Epithelial cell of esophagus (primary cell): ENCODE measurements at regions not wholly inside any gene's neighbourhood (a gene's known extent, or its start where the extent isn't known, plus 50 kb on each side); places are given as distances from the start of the nearest gene placed in this dataset.

Experiments
- DNase-seq: peaks from one replicate; pipeline ENCODE4 v3.0.0; 2010; ENCODE audit warnings: low read depth
- H3K4me3 ChIP-seq: 2 replicates; pipeline ENCODE4 v1.5.1; 2011; ENCODE audit warnings: mild to moderate bottlenecking, low read length, control low read depth
- CTCF ChIP-seq: IDR thresholded peaks from 2 replicates; pipeline ENCODE4 v1.5.1; 2011; ENCODE audit warnings: low read depth, mild to moderate bottlenecking, low read length, control low read depth, inconsistent platforms; ENCODE audit not compliant: insufficient read depth; ENCODE audit errors: missing control alignments

GRCh38 chr15:96390986-96391385 is 60.5 kb downstream of the NR2F2 start:
- DNase-seq, result peak; percentile 74
- H3K4me3 ChIP-seq, result no peak overlapping the region
- no peak for TF ChIP-seq CTCF

DNA sequence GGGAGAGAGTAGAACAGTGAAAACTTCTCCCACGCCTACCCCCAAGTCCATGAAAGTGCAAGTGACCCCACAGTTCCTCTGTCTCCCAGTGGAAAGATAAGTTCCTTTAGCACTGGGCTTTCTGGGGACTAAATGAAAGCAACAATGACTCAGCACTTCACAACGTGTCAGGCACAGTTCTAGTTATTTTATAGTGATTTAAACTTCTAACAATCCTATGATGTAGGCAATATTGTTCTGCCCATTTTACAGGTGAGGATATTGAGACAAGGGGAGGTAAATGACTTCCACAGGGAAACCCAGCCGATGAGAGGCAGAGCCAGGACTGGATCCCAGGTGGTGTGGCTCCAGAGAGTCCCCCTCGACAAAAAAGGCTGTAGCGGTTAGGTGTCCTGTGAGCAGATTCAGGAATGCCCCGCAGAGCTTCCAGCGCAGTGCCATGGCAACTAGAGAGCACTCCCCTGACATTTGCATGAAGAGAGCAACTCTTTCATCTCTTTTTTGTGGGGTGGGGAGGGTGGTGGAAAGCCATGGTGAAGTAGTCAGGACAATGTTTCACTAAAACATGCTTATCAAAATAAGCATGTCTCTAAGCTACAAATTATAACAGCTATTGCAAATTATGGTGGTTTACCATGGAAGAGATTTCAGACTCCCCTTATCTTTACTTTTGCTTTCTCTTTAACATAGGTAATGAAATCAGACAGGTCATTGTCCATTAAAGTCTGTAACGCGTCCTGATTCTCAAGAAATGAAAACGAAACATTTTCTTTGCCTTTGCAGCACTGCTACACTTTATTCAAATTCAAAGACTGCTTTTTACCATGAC is 62.1 kb downstream of the NR2F2 start:
- DNase-seq, result no peak
- no peak for TF ChIP-seq CTCF

DNA sequence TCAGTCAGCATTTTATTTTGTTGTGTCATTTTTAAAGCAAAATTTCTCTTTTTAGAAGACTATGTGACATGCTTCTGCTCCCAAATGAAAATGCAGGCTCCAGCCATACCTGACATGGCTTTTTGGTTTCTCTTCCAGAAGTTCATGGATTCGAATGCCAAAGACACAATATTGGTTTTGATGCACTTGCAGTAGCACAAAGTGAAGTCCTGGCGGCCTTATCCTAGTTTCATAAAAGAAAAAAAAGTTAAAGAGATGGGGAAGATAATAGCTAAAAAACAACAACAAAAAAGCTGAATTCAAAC is 62.7 kb downstream of the NR2F2 start:
- no peak for DNase-seq
- no peak overlapping the region for H3K4me3 ChIP-seq
- no peak for TF ChIP-seq CTCF

More for the DNA sequence above, 62.1 kb downstream of the NR2F2 start:
- H3K4me3 ChIP-seq, result no peak overlapping the region

DNA sequence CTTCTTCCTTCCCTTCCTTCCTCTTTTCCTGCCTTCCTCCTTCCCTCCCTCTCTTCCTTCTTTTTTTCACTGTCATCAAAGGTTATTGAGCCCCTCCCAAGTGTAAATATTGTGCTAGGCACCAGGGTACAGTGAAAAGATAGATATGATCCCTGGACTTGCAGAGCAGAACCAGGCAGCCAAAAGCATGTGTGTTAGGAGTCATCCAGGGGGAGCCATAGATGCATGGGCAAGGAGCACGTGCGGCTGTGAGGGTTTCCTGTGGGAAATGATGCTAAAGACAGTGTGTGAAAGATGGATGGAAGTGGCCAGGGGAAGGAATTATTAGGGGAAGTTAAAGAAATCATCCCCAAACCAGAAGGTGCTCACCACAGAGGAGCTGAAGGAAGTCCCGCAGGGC is 65.2 kb downstream of the NR2F2 start:
- H3K4me3 ChIP-seq, result no peak overlapping the region
- DNase-seq, result no peak
- TF ChIP-seq CTCF, result no peak

DNA sequence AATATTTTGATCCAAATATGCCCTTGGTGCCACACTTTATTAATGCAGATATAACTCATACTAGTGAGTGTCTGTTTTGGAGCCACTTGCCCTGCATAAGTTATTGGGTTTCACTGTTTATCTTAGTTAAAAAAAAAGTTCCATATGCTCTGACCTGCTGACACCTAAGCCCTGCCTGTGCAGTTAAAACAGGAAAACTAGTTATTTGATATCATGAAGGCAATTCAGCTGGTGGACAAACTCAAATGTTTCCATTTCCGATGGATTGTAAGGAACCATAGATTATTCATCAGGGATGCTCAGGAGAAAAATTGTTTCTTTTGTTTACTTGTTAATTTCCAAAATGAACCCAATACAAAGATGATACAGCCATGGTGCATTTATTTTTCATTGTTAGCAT is 68.3 kb downstream of the NR2F2 start:
- DNase-seq, result no peak
- no peak for TF ChIP-seq CTCF
- no peak overlapping the region for H3K4me3 ChIP-seq

GRCh38 chr15:96402403-96402802 is 71.9 kb downstream of the NR2F2 start:
- DNase-seq, result no peak
- H3K4me3 ChIP-seq, result no peak overlapping the region
- no peak for TF ChIP-seq CTCF

GRCh38 chr15:96403071-96403470 is 72.6 kb downstream of the NR2F2 start:
- no peak for DNase-seq
- TF ChIP-seq CTCF, result peak; percentile 19
- no peak overlapping the region for H3K4me3 ChIP-seq
